A549 (cell line): ENCODE measurements at regions not wholly inside any gene's neighbourhood (a gene's known extent, or its start where the extent isn't known, plus 50 kb on each side); places are given as distances from the start of the nearest gene placed in this dataset.

Source experiments
- ATAC-seq, 2 experiments: fragments of 200-7000 bp in 1 of 2; fragments of >200 bp in 1 of 2; cut with Nextera tagmentation in 1 of 2; cut with Tn5 transposase in 1 of 2; 3 replicates each; pipeline versions ENCODE4 v1.8.0 to v1.9.1; 2018 to 2020; ENCODE audit warnings: mild to moderate bottlenecking in 1 of 2, moderate library complexity in 1 of 2
- CTCF ChIA-PET: fragments of 300-600 bp; sonication (Branson Sonifier 250); formaldehyde crosslinking; extraction: SDS; loops from one replicate; lab custom pipeline; 2021; ENCODE audit warnings: antibody characterized with exemption, inconsistent platforms; lab: Yijun Ruan, JAX
- POLR2A ChIA-PET: fragments of 350-600 bp; formaldehyde crosslinking; extraction: SDS; loops from one replicate; lab custom pipeline; 2021; ENCODE audit warnings: antibody characterized with exemption, inconsistent platforms; lab: Yijun Ruan, JAX
- DNase-seq, 2 experiments: peaks; one replicate each; pipeline versions ENCODE4 v3.0.0 to v3.0.0-alpha.2; 2011 to 2016; ENCODE audit warnings: low read depth in 1 of 2, low spot score in 1 of 2
- FAIRE-seq: peaks from 2 replicates; lab custom pipeline; 2011; peaks lifted over from hg19 to GRCh38; lab: Jason Lieb, UNC
- H3K27ac ChIP-seq, 2 experiments: fragments of >200 bp; sonication (Bioruptor Twin); formaldehyde crosslinking; 3 replicates each; pipeline ENCODE4 v1.5.1; 2016 to 2017
- H3K4me1 ChIP-seq: fragments of >200 bp; sonication (Bioruptor Twin); formaldehyde crosslinking; 3 replicates; pipeline ENCODE4 v1.6.1; 2016
- H3K4me2 ChIP-seq: fragments of >200 bp; sonication (Bioruptor Twin); formaldehyde crosslinking; 3 replicates; pipeline ENCODE4 v1.6.1; 2016
- H3K4me3 ChIP-seq: fragments of >200 bp; sonication (Bioruptor Twin); formaldehyde crosslinking; 3 replicates; pipeline ENCODE4 v1.5.1; 2016
- H3K9me3 ChIP-seq: fragments of >200 bp; sonication (Bioruptor Twin); formaldehyde crosslinking; 3 replicates; pipeline ENCODE4 v1.6.1; 2016
- BCL3 ChIP-seq: fragments of >200 bp; sonication (Bioruptor Twin); formaldehyde crosslinking; IDR thresholded peaks from 3 replicates; pipeline ENCODE4 v1.6.1; 2016
- BHLHE40 ChIP-seq: IDR thresholded peaks from 2 replicates; pipeline ENCODE4 v1.6.1; 2012; ENCODE audit warnings: low read depth, low read length, inconsistent platforms
- CHD4 ChIP-seq: fragments of 200-600 bp; sonication (generic); IDR thresholded peaks from 2 replicates; pipeline ENCODE4 v1.6.1; 2016; ENCODE audit warnings: antibody characterized with exemption, mild to moderate bottlenecking, borderline replicate concordance
- CTCF ChIP-seq: fragments of >200 bp; sonication (Bioruptor Twin); formaldehyde crosslinking; IDR thresholded peaks from 3 replicates; pipeline ENCODE4 v1.5.1; 2016
- EHF ChIP-seq: fragments of 250-450 bp; sonication (Bioruptor Pico); IDR thresholded peaks from 2 replicates; pipeline ENCODE4 v1.5.0; 2020; ENCODE audit warnings: mild to moderate bottlenecking
- FOXS1 ChIP-seq: fragments of 250-450 bp; sonication (Bioruptor Pico); IDR thresholded peaks from 2 replicates; pipeline ENCODE4 v1.5.0; 2020; ENCODE audit warnings: mild to moderate bottlenecking, moderate library complexity
- HEYL ChIP-seq: fragments of 250-450 bp; sonication (Bioruptor Pico); IDR thresholded peaks from 2 replicates; pipeline ENCODE4 v1.8.0; 2021; ENCODE audit warnings: mild to moderate bottlenecking, moderate library complexity
- HOXA7 ChIP-seq: fragments of 250-450 bp; sonication (Bioruptor Pico); IDR thresholded peaks from 2 replicates; pipeline ENCODE4 v1.5.0; 2020; ENCODE audit warnings: mild to moderate bottlenecking, moderate library complexity
- HOXB13 ChIP-seq: fragments of 250-450 bp; sonication (Bioruptor Pico); IDR thresholded peaks from 2 replicates; pipeline ENCODE4 v1.5.0; 2020; ENCODE audit warnings: low read depth, mild to moderate bottlenecking, moderate library complexity
- KDM5A ChIP-seq: fragments of 200-600 bp; sonication (generic); IDR thresholded peaks from 2 replicates; pipeline ENCODE4 v1.6.1; 2016; ENCODE audit warnings: antibody characterized with exemption, mild to moderate bottlenecking
- MAFK ChIP-seq: fragments of 450-650 bp; IDR thresholded peaks from 2 replicates; pipeline ENCODE4 v1.6.1; 2014; ENCODE audit not compliant: partially characterized antibody
- MAZ ChIP-seq: fragments of 150-350 bp; IDR thresholded peaks from 2 replicates; pipeline ENCODE4 v1.6.1; 2014; ENCODE audit warnings: antibody characterized with exemption, low read depth, low read length, borderline replicate concordance
- NFE2L2 ChIP-seq: fragments of 150-350 bp; conservative IDR thresholded peaks from 2 replicates; pipeline ENCODE4 v1.6.1; 2014; ENCODE audit warnings: low read length
- PBX3 ChIP-seq: IDR thresholded peaks from 2 replicates; pipeline ENCODE4 v1.6.1; 2012
- PHF8 ChIP-seq: fragments of 200-600 bp; sonication (generic); IDR thresholded peaks from 2 replicates; pipeline ENCODE4 v1.6.1; 2016; ENCODE audit warnings: low read depth, mild to moderate bottlenecking, antibody characterized with exemption, moderate library complexity, borderline replicate concordance
- POLR2AphosphoS2 ChIP-seq: conservative IDR thresholded peaks from 2 replicates; pipeline ENCODE4 v1.6.1; 2012; ENCODE audit warnings: low read length, improper control_type of control experiment, inconsistent platforms
- TFCP2L1 ChIP-seq: fragments of 250-450 bp; sonication (Bioruptor Pico); IDR thresholded peaks from 2 replicates; pipeline ENCODE4 v1.5.0; 2021; ENCODE audit warnings: mild to moderate bottlenecking
- ZC3H11A ChIP-seq: fragments of 450-650 bp; IDR thresholded peaks from 2 replicates; pipeline ENCODE4 v1.6.1; 2014; ENCODE audit warnings: antibody characterized with exemption, mild to moderate bottlenecking
- WGBS: methylation state at CpG from one replicate; pipeline ENCODE4 v1.1.6; 2017; ENCODE audit errors: missing lambda C conversion rate; 5-methylcytosine and 5-hydroxymethylcytosine counted together
- TF ChIP-seq, protein P1 (sequence below): fragments of 150-350 bp; IDR thresholded peaks from 2 replicates; pipeline ENCODE4 v1.6.1; 2014; ENCODE audit warnings: low read depth, mild to moderate bottlenecking, low read length
- TF ChIP-seq, protein P2 (sequence below): fragments of 200-600 bp; sonication (generic); IDR thresholded peaks from 2 replicates; pipeline ENCODE4 v1.6.1; 2016; ENCODE audit warnings: antibody characterized with exemption, mild to moderate bottlenecking, moderate library complexity

DNA sequence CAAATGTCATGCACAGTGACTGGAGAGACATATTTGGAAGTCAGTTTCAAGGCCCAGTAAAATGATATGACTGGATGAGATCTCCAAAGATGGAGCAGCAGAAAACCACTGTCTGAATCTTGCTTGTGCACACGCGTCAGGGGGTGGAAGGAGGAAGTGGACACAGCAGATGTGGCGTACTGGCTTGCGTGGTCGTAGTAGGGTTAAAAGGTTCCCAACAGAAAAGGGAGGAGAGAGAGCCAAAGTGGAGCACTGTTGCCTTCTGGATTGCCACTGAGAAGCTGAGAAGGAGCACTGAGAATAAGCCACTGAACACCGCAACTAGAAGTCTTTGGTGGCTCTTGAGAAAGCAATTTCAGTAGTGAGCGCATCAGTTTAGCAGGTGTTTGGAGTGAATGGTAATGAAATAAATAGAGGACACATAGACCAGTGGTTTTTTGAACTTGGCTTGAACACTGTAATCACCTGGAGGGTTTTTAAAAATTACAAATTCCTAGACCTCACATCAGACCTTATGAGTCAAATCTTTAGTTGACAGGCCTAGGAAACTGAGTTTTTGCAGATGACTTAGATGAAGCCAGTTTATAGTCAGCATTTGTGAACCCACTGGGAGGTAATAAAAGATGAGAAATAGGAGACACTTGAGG, 227.3 kb downstream of the PTEN start:
- no peak for ATAC-seq
- POLR2A ChIA-PET, result no interaction called here
- TF ChIP-seq ZC3H11A, result no peak
- no peak for TF ChIP-seq MAFK
- no peak for TF ChIP-seq PHF8
- TF ChIP-seq HOXB13 (CRISPR knock-in tag), result no peak
- no peak for TF ChIP-seq FOXS1 (CRISPR knock-in tag)
- no peak for TF ChIP-seq POLR2AphosphoS2
- TF ChIP-seq PBX3, result no peak
- TF ChIP-seq CHD4, result no peak
- TF ChIP-seq HOXA7, result no peak
- no peak for TF ChIP-seq TFCP2L1 (CRISPR knock-in tag)
- TF ChIP-seq, protein P1, sequence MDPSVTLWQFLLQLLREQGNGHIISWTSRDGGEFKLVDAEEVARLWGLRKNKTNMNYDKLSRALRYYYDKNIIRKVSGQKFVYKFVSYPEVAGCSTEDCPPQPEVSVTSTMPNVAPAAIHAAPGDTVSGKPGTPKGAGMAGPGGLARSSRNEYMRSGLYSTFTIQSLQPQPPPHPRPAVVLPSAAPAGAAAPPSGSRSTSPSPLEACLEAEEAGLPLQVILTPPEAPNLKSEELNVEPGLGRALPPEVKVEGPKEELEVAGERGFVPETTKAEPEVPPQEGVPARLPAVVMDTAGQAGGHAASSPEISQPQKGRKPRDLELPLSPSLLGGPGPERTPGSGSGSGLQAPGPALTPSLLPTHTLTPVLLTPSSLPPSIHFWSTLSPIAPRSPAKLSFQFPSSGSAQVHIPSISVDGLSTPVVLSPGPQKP, result no peak
- TF ChIP-seq KDM5A, result no peak
- TF ChIP-seq CTCF, result no peak
- no peak for TF ChIP-seq BCL3
- TF ChIP-seq BHLHE40, result no peak
- TF ChIP-seq MAZ, result no peak
- Histone ChIP-seq H3K27ac (no peak overlapping the region), H3K9me3 (no peaks in the 10 kb centered on the region), H3K4me1 (no peaks in the 10 kb centered on the region), H3K4me3 (no peak overlapping the region), H3K4me2 (no peak overlapping the region)
- no peak for FAIRE-seq
- CTCF ChIA-PET, result interaction anchor here (0.9 to 1.5 kb wide), 4 partner anchors 14 to 299 kb away, joined by 3 to 5 read pairs (median 4); no protein-coding TSS in a partner anchor
- DNase-seq, result no peak
- 94% methylated on average over 7 of the region's 7 CpGs for WGBS

DNA sequence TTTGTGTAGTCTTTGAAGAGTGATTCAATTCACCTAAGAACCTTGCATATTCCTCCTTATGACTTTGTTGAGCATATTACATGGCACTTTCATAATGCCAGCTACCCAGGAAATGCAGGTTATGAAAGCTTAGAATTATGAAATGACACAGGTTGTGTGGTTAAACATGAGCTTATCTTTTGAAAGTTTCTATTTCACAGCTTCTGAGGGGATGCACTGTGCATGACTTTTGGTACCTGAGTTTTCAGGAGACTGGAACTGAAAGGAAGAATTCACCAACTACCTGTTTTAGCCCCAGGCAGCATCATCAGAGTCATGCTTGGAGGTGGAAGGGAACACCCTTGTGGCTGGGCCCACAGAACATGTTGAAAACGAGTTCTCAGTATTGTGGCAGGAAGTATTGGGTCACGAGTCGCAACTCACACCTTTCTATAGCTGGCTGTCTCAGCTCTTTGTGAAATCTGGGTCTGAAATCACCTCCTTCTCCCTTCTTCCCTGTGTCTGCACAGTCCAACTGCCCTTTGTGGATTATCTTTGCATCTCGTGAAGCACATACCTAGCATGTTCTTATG, 228.2 kb downstream of the PTEN start:
- no peaks in the 10 kb centered on the region for H3K9me3 ChIP-seq
- no peak for ATAC-seq
- CTCF ChIA-PET, result interaction anchor here (0.9 to 1.3 kb wide), 4 partner anchors 15 to 298 kb away, joined by 3 to 4 read pairs (median 3); no protein-coding TSS in a partner anchor
- DNase-seq, result no peak
- no peak for FAIRE-seq
- H3K4me2 ChIP-seq, result no peak overlapping the region
- no peaks in the 10 kb centered on the region for H3K4me1 ChIP-seq
- POLR2A ChIA-PET, result no interaction called here
- no peak overlapping the region for H3K27ac ChIP-seq
- no peak for TF ChIP-seq NFE2L2
- no peak for TF ChIP-seq HEYL (CRISPR knock-in tag)
- TF ChIP-seq EHF (CRISPR knock-in tag), result no peak
- TF ChIP-seq, protein P2, sequence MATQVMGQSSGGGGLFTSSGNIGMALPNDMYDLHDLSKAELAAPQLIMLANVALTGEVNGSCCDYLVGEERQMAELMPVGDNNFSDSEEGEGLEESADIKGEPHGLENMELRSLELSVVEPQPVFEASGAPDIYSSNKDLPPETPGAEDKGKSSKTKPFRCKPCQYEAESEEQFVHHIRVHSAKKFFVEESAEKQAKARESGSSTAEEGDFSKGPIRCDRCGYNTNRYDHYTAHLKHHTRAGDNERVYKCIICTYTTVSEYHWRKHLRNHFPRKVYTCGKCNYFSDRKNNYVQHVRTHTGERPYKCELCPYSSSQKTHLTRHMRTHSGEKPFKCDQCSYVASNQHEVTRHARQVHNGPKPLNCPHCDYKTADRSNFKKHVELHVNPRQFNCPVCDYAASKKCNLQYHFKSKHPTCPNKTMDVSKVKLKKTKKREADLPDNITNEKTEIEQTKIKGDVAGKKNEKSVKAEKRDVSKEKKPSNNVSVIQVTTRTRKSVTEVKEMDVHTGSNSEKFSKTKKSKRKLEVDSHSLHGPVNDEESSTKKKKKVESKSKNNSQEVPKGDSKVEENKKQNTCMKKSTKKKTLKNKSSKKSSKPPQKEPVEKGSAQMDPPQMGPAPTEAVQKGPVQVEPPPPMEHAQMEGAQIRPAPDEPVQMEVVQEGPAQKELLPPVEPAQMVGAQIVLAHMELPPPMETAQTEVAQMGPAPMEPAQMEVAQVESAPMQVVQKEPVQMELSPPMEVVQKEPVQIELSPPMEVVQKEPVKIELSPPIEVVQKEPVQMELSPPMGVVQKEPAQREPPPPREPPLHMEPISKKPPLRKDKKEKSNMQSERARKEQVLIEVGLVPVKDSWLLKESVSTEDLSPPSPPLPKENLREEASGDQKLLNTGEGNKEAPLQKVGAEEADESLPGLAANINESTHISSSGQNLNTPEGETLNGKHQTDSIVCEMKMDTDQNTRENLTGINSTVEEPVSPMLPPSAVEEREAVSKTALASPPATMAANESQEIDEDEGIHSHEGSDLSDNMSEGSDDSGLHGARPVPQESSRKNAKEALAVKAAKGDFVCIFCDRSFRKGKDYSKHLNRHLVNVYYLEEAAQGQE, result no peak
- no peak overlapping the region for H3K4me3 ChIP-seq
- WGBS, result 61% methylated on average over 4 of the region's 4 CpGs
